Suprapubic skin (tissue), 4 donors: ENCODE measurements at regions not wholly inside any gene's neighbourhood (a gene's known extent, or its start where the extent isn't known, plus 50 kb on each side); places are given as distances from the start of the nearest gene placed in this dataset.

Source experiments
- DNase-seq, 2 donors: peaks; one replicate each; pipeline ENCODE4 v3.0.0-alpha.2; 2019; ENCODE audit warnings: low spot score in 2 of 2
- H3K27ac ChIP-seq: fragments of 200-600 bp; sonication (generic); one replicate; pipeline ENCODE4 v1.5.1; 2019
- H3K27me3 ChIP-seq: fragments of 200-600 bp; sonication (generic); one replicate; pipeline ENCODE4 v1.5.1; 2019
- H3K36me3 ChIP-seq: fragments of 200-600 bp; sonication (generic); one replicate; pipeline ENCODE4 v1.5.1; 2019
- H3K4me1 ChIP-seq: fragments of 200-600 bp; sonication (generic); one replicate; pipeline ENCODE4 v1.5.1; 2019
- H3K4me3 ChIP-seq: fragments of 200-600 bp; sonication (generic); one replicate; pipeline ENCODE4 v1.5.1; 2019; ENCODE audit warnings: mild to moderate bottlenecking
- H3K9me3 ChIP-seq: fragments of 200-600 bp; sonication (generic); one replicate; pipeline ENCODE4 v1.5.1; 2019
- CTCF ChIP-seq, 2 donors: fragments of 200-600 bp in 1 of 2; fragments of 450-650 bp in 1 of 2; sonication (generic) in 1 of 2; IDR thresholded peaks; one replicate each; pipeline ENCODE4 v1.5.1; 2016 to 2019; ENCODE audit warnings: antibody characterized with exemption in 2 of 2, mild to moderate bottlenecking in 1 of 2, moderate library complexity in 1 of 2
- EP300 ChIP-seq: sonication (generic); formaldehyde crosslinking; IDR thresholded peaks from one replicate; pipeline ENCODE4 v1.6.1; 2017; ENCODE audit warnings: antibody characterized with exemption
- POLR2A ChIP-seq, 2 donors: fragments of 450-650 bp; IDR thresholded peaks; one replicate each; pipeline ENCODE4 v1.6.1; 2017; ENCODE audit warnings: antibody characterized with exemption in 2 of 2, mild to moderate bottlenecking in 2 of 2, moderate library complexity in 2 of 2
- POLR2AphosphoS5 ChIP-seq, 3 donors: sonication (generic); formaldehyde crosslinking; IDR thresholded peaks; one replicate each; pipeline ENCODE4 v1.6.1; 2017; ENCODE audit warnings: antibody characterized with exemption in 3 of 3
- WGBS: methylation state at CpG from one replicate; pipeline ENCODE4 v1.1.5; 2018; 5-methylcytosine and 5-hydroxymethylcytosine counted together

GRCh38 chr14:87052646-87053225 is 940.2 kb downstream of the GALC start:
- no peaks in the 10 kb centered on the region for H3K4me1 ChIP-seq
- no peak overlapping the region for H3K27ac ChIP-seq
- 82% methylated on average over 1 of the region's 1 CpG for WGBS
- no peaks in the 10 kb centered on the region for H3K36me3 ChIP-seq
- TF ChIP-seq POLR2AphosphoS5 (IDR thresholded peaks at IDR 0.05), result no peak
- no peaks in the 10 kb centered on the region for H3K9me3 ChIP-seq
- no peak overlapping the region for H3K4me3 ChIP-seq
- no peak for DNase-seq
- no peaks in the 10 kb centered on the region for H3K27me3 ChIP-seq

GRCh38 chr14:87050421-87050820 is 942.6 kb downstream of the GALC start:
- TF ChIP-seq CTCF (IDR thresholded peaks at IDR 0.05), result no peak
- no peak for TF ChIP-seq EP300
- no peak for TF ChIP-seq POLR2A (IDR thresholded peaks at IDR 0.05)
- TF ChIP-seq POLR2AphosphoS5 (IDR thresholded peaks at IDR 0.05), result no peak
- no peaks in the 10 kb centered on the region for H3K9me3 ChIP-seq
- WGBS, result 55% methylated on average over 1 of the region's 1 CpG
- H3K27me3 ChIP-seq, result no peaks in the 10 kb centered on the region
- DNase-seq, result no peak
- no peak overlapping the region for H3K27ac ChIP-seq
- no peak overlapping the region for H3K4me3 ChIP-seq
- no peaks in the 10 kb centered on the region for H3K4me1 ChIP-seq
- H3K36me3 ChIP-seq, result no peaks in the 10 kb centered on the region

- Histone ChIP-seq H3K36me3 (no peaks in the 10 kb centered on the region), H3K4me1 (peaks cover 2% of the 10 kb centered on the region), H3K9me3 (no peaks in the 10 kb centered on the region), H3K4me3 (no peak overlapping the region), H3K27ac (no peak overlapping the region), H3K27me3 (no peaks in the 10 kb centered on the region)
- peak in 1 of 2 donors; percentile 29 for TF ChIP-seq CTCF (IDR thresholded peaks at IDR 0.05)
- TF ChIP-seq EP300, result no peak
- DNase-seq, result no peak
- WGBS, result 30% methylated on average over 1 of the region's 1 CpG
These were observed 943.0 kb downstream of the GALC start for GRCh38 chr14:87049950-87050349.

GRCh38 chr14:87046960-87047359 is 946.0 kb downstream of the GALC start:
- Histone ChIP-seq H3K27ac (no peak overlapping the region), H3K27me3 (no peaks in the 10 kb centered on the region), H3K4me1 (peaks cover 2% of the 10 kb centered on the region), H3K36me3 (no peaks in the 10 kb centered on the region), H3K4me3 (no peak overlapping the region), H3K9me3 (no peaks in the 10 kb centered on the region)
- no peak for DNase-seq
- WGBS, result 39% methylated on average over 2 of the region's 2 CpGs
- TF ChIP-seq CTCF (IDR thresholded peaks at IDR 0.05) (no peak), EP300 (no peak), POLR2AphosphoS5 (IDR thresholded peaks at IDR 0.05) (no peak), POLR2A (IDR thresholded peaks at IDR 0.05) (no peak)

GRCh38 chr14:87045956-87046355 is 947.0 kb downstream of the GALC start:
- H3K27me3 ChIP-seq, result no peaks in the 10 kb centered on the region
- 78% methylated on average over 5 of the region's 5 CpGs for WGBS
- no peaks in the 10 kb centered on the region for H3K9me3 ChIP-seq
- TF ChIP-seq EP300, result no peak
- H3K4me1 ChIP-seq, result peaks cover 2% of the 10 kb centered on the region
- H3K36me3 ChIP-seq, result no peaks in the 10 kb centered on the region
- DNase-seq, result no peak
- H3K4me3 ChIP-seq, result no peak overlapping the region
- H3K27ac ChIP-seq, result no peak overlapping the region

- no peak for DNase-seq
- TF ChIP-seq POLR2A (IDR thresholded peaks at IDR 0.05), result no peak
- no peak for TF ChIP-seq CTCF (IDR thresholded peaks at IDR 0.05)
- no peak for TF ChIP-seq EP300
- TF ChIP-seq POLR2AphosphoS5 (IDR thresholded peaks at IDR 0.05), result no peak
- H3K36me3 ChIP-seq, result no peaks in the 10 kb centered on the region
- H3K27ac ChIP-seq, result no peak overlapping the region
- no peak overlapping the region for H3K4me3 ChIP-seq
- peaks cover 2% of the 10 kb centered on the region for H3K4me1 ChIP-seq
- WGBS, result 7% methylated on average over 3 of the region's 3 CpGs
- H3K27me3 ChIP-seq, result no peaks in the 10 kb centered on the region
- H3K9me3 ChIP-seq, result no peaks in the 10 kb centered on the region
These were observed 947.7 kb downstream of the GALC start for GRCh38 chr14:87045246-87045645.
